IPS-18a (cell line): ENCODE measurements at regions not wholly inside any gene's neighbourhood (a gene's known extent, or its start where the extent isn't known, plus 50 kb on each side); places are given as distances from the start of the nearest gene placed in this dataset.

ENCODE experiments used
- H3K27ac ChIP-seq: one replicate; pipeline ENCODE4 v1.5.1; 2013; ENCODE audit warnings: low read length
- H3K27me3 ChIP-seq: one replicate; pipeline ENCODE4 v1.6.1; 2013; ENCODE audit warnings: mild to moderate bottlenecking, low read length; ENCODE audit not compliant: control insufficient read depth, insufficient read depth
- H3K36me3 ChIP-seq: one replicate; pipeline ENCODE4 v1.6.1; 2013; ENCODE audit warnings: low read depth, low read length; ENCODE audit not compliant: control insufficient read depth
- H3K4me1 ChIP-seq: one replicate; pipeline ENCODE4 v1.6.1; 2013; ENCODE audit warnings: low read depth, low read length; ENCODE audit not compliant: control insufficient read depth
- H3K4me3 ChIP-seq: one replicate; pipeline ENCODE4 v1.5.1; 2013; ENCODE audit warnings: low read length
- H3K9ac ChIP-seq: one replicate; pipeline ENCODE4 v1.6.1; 2013; ENCODE audit warnings: mild to moderate bottlenecking, low read length, moderate library complexity
- H3K9me3 ChIP-seq: one replicate; pipeline ENCODE4 v1.6.1; 2013; ENCODE audit warnings: low read depth, low read length; ENCODE audit not compliant: control insufficient read depth

GRCh38 chr9:31065691-31066090, 1318.8 kb upstream of the ACO1 start:
- no peaks in the 10 kb centered on the region for H3K36me3 ChIP-seq
- H3K27me3 ChIP-seq: no peaks in the 10 kb centered on the region
- H3K4me1 ChIP-seq: no peaks in the 10 kb centered on the region
- H3K4me3 ChIP-seq: no peak overlapping the region
- no peak overlapping the region for H3K27ac ChIP-seq
- no peaks in the 10 kb centered on the region for H3K9me3 ChIP-seq
- no peak overlapping the region for H3K9ac ChIP-seq

GRCh38 chr9:31067418-31067817, 1317.0 kb upstream of the ACO1 start:
- Histone ChIP-seq H3K27ac (no peak overlapping the region), H3K9ac (no peak overlapping the region), H3K27me3 (no peaks in the 10 kb centered on the region), H3K9me3 (no peaks in the 10 kb centered on the region), H3K4me1 (no peaks in the 10 kb centered on the region), H3K4me3 (no peak overlapping the region), H3K36me3 (no peaks in the 10 kb centered on the region)

- H3K4me1 ChIP-seq: no peaks in the 10 kb centered on the region
- no peaks in the 10 kb centered on the region for H3K27me3 ChIP-seq
- H3K36me3 ChIP-seq: no peaks in the 10 kb centered on the region
- H3K9ac ChIP-seq: no peak overlapping the region
- H3K9me3 ChIP-seq: no peaks in the 10 kb centered on the region
- no peak overlapping the region for H3K27ac ChIP-seq
- H3K4me3 ChIP-seq: no peak overlapping the region
Observed at GRCh38 chr9:31071606-31072286, 1312.7 kb upstream of the ACO1 start.

- Histone ChIP-seq H3K9ac (no peak overlapping the region), H3K27ac (no peak overlapping the region), H3K36me3 (no peaks in the 10 kb centered on the region), H3K4me3 (no peak overlapping the region), H3K27me3 (no peaks in the 10 kb centered on the region), H3K4me1 (no peaks in the 10 kb centered on the region), H3K9me3 (no peaks in the 10 kb centered on the region)
Observed at GRCh38 chr9:31078175-31078574, 1306.3 kb upstream of the ACO1 start.

GRCh38 chr9:31084350-31084749, 1300.1 kb upstream of the ACO1 start:
- H3K4me3 ChIP-seq: no peak overlapping the region
- no peak overlapping the region for H3K9ac ChIP-seq
- H3K36me3 ChIP-seq: no peaks in the 10 kb centered on the region
- no peaks in the 10 kb centered on the region for H3K27me3 ChIP-seq
- H3K27ac ChIP-seq: no peak overlapping the region
- H3K4me1 ChIP-seq: peaks cover 7% of the 10 kb centered on the region
- no peaks in the 10 kb centered on the region for H3K9me3 ChIP-seq

GRCh38 chr9:31089549-31090221, 1294.8 kb upstream of the ACO1 start:
- Histone ChIP-seq H3K27me3 (no peaks in the 10 kb centered on the region), H3K9me3 (no peaks in the 10 kb centered on the region), H3K27ac (no peak overlapping the region), H3K9ac (no peak overlapping the region), H3K36me3 (no peaks in the 10 kb centered on the region), H3K4me3 (no peak overlapping the region), H3K4me1 (peaks cover 7% of the 10 kb centered on the region)

GRCh38 chr9:31100311-31100710, 1284.1 kb upstream of the ACO1 start:
- no peaks in the 10 kb centered on the region for H3K4me1 ChIP-seq
- no peaks in the 10 kb centered on the region for H3K9me3 ChIP-seq
- H3K9ac ChIP-seq: no peak overlapping the region
- H3K4me3 ChIP-seq: no peak overlapping the region
- no peaks in the 10 kb centered on the region for H3K36me3 ChIP-seq
- H3K27me3 ChIP-seq: no peaks in the 10 kb centered on the region
- H3K27ac ChIP-seq: no peak overlapping the region

GRCh38 chr9:31103836-31104235, 1280.6 kb upstream of the ACO1 start:
- Histone ChIP-seq H3K36me3 (no peaks in the 10 kb centered on the region), H3K4me3 (no peak overlapping the region), H3K27ac (no peak overlapping the region), H3K27me3 (no peaks in the 10 kb centered on the region), H3K4me1 (no peaks in the 10 kb centered on the region), H3K9me3 (no peaks in the 10 kb centered on the region), H3K9ac (no peak overlapping the region)

- Histone ChIP-seq H3K9me3 (no peaks in the 10 kb centered on the region), H3K27ac (no peak overlapping the region), H3K4me3 (no peak overlapping the region), H3K27me3 (no peaks in the 10 kb centered on the region), H3K4me1 (no peaks in the 10 kb centered on the region), H3K9ac (no peak overlapping the region), H3K36me3 (no peaks in the 10 kb centered on the region)
Observed at GRCh38 chr9:31104249-31104648, 1280.2 kb upstream of the ACO1 start.

GRCh38 chr9:31112491-31112890, 1272.0 kb upstream of the ACO1 start:
- Histone ChIP-seq H3K27ac (no peak overlapping the region), H3K4me1 (no peaks in the 10 kb centered on the region)

GRCh38 chr9:31114346-31114745, 1270.1 kb upstream of the ACO1 start:
- no peak overlapping the region for H3K27ac ChIP-seq
- no peaks in the 10 kb centered on the region for H3K36me3 ChIP-seq
- H3K9me3 ChIP-seq: no peaks in the 10 kb centered on the region
- H3K4me1 ChIP-seq: no peaks in the 10 kb centered on the region
- no peak overlapping the region for H3K4me3 ChIP-seq
- H3K9ac ChIP-seq: no peak overlapping the region
- H3K27me3 ChIP-seq: no peaks in the 10 kb centered on the region

More at GRCh38 chr9:31112491-31112890, 1272.0 kb upstream of the ACO1 start:
- Histone ChIP-seq H3K36me3 (no peaks in the 10 kb centered on the region), H3K4me3 (no peak overlapping the region), H3K27me3 (no peaks in the 10 kb centered on the region), H3K9me3 (no peaks in the 10 kb centered on the region), H3K9ac (no peak overlapping the region)

GRCh38 chr9:31119890-31120454, 1264.5 kb upstream of the ACO1 start:
- peaks cover 4% of the 10 kb centered on the region for H3K9me3 ChIP-seq
- no peaks in the 10 kb centered on the region for H3K4me1 ChIP-seq
- no peaks in the 10 kb centered on the region for H3K36me3 ChIP-seq
- H3K27ac ChIP-seq: no peak overlapping the region
- H3K4me3 ChIP-seq: no peak overlapping the region
- H3K9ac ChIP-seq: no peak overlapping the region
- no peaks in the 10 kb centered on the region for H3K27me3 ChIP-seq
